ENCODE measurements at regions not wholly inside any gene's neighbourhood (a gene's known extent, or its start where the extent isn't known, plus 50 kb on each side); places are given as distances from the start of the nearest gene placed in this dataset.

- no peak for TF ChIP-seq REST (IDR thresholded peaks at IDR 0.05; ENCODE audit: insufficient read depth in 1 of 2, low read depth in 2 of 2, low read length in 2 of 2)
- TF ChIP-seq POLR2AphosphoS5 (IDR thresholded peaks at IDR 0.05; ENCODE audit: low read depth, low read length) = no peak
- TF ChIP-seq TAF1 (IDR thresholded peaks at IDR 0.05; ENCODE audit: borderline replicate concordance, insufficient read depth, low read length) = no peak
Observed at GRCh38 chr18:70620837-70621612, 332.2 kb downstream of the SOCS6 start.

Data from PFSK-1 (cell line).